ENCODE measurements at regions not wholly inside any gene's neighbourhood (a gene's known extent, or its start where the extent isn't known, plus 50 kb on each side); places are given as distances from the start of the nearest gene placed in this dataset.
A peak's percentile ranks its signal among the peaks of the same experiment; 100 is the strongest.

DNA sequence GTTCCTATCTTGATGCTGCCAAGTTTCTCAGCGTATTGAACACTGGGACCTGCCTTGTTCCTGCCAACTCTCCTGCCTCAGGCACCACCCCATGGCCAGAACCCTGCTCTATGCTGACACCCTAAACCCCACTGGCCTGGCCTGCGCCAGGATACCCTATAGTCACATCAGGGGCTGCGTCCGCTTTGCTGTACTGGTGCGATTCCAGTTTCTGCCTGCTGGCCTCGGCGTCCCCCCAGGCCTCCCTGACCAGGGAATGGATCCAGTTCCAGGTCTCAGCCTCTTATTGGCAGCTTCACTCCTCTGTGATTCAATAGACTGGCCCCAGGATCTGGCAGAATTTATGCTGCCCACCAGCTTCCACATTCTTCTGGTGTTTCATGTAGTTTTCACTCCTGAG lies 55.0 kb downstream of the GPR6 start:
- DNase-seq: no peak

DNA sequence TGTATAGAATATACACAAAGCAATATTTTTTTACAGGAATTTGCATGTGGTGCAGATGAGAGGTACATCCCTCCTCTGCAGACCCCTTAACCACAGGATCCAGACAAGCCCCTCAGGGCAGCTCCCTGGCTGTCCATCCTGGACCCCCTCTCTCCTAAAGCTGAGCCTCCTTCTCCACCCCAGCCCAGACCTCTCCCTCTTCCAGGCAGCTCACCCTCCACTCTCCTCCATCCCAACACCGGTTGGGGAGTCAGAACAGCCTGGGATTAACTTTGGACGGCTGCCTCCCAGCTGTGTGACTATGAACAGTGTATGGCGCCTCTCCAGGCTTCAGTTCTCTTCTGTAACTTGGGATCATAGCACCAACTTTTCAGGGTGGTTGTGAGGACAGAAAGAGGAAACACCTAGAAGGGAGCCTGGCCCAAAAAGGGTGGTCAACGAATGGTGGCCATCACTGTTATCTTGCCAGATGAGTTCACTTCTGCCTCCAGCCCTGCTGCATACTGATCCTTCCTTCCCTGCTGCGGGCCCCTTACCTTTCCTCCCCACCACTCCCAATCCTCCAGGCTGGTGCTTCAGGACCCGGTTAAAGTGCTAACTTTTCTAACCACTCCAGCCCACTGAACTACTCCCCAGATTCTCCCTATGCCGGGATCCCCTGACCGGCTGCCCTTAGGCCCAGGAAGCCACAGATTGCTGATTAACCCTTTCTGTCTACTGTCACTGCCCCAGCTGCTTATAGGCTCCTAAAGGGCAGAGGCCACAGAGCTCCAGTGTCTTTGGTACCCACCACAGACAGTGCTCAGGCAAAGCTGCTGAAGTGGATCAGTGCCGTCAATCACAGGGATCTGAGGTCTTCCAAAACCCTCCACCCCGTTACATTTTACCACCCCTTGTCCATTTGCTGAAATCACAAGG lies 55.9 kb downstream of the GPR6 start:
- DNase-seq: no peak

DNA sequence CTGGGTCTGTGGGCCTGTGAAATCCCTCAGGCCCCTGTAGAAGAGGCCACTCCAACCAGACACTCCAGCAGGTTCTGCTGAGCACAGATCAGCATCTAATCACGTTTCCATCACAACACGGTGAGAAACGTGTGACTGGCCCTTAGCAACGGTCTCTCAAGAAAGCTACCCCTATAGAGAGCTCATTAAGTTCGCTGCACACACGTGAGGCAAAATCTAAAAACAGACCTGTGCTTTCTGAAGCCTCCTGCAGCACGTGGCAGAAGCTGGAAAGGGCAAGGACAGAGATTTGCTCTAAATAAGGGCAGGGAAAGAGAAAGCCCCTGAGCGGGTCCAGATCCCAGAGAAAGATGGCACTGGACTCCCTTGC lies 56.5 kb downstream of the GPR6 start:
- no peak for DNase-seq

DNA sequence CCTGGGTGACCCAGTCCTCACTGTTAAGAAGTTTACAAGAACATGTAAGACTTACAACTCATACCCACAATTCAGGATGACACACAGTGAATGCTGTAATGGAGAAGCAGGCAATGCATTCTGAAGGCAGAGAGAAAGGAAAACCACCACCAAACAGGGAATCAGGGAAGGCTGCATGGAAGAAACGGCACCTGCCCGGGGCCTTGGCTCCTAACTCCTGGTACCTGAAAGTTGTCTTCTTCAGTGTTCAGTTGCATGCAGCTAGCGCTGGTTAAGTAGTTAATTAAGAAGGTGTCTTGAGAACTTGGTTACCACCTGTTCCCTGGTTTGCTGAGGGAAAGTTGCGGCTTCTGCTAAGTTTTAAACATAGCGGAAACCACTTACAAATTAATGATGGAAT lies 57.2 kb downstream of the GPR6 start:
- no peak for DNase-seq

DNA sequence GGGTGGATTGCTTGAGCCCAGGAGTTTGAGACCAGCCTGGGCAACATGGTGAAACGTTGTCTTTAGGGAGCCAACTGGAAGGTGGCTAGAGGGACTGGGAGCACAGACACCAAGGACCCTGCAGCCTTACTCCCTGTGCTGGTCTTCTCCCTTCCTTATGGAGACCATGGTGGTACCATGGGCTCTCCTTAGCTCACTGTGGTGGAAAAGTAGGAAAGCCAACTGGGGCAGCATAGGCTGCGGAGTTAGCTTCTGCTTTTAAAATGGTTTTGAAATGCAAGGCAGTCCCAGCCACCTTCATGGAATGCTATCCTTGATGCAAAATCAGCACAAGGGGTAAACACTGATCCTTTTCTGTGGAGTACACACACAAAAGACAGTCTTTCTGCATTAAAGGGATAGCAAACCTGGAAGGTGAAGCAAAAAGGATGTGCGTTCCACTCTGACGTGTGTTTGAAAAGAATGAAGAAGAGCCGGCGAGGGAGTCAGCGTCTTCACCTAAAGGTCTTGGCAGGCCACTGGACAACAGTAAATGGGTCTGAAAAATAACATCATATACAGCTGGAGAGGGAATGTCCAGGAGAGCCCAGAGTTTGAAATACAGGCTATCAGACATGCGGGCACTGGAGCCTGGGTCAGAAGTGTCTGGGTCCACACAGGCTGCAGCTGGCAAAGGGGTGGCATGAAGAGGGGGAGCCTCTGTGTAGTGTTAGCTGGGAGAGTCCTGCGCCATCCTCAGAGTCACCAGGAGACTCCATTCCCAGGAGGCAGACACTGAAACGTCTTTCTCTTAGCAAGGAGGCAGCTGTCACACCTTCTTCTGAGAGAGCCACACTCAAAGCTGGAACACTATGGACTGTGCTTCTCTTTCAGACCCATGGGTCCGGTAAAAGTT lies 58.5 kb downstream of the GPR6 start:
- DNase-seq: no peak

DNA sequence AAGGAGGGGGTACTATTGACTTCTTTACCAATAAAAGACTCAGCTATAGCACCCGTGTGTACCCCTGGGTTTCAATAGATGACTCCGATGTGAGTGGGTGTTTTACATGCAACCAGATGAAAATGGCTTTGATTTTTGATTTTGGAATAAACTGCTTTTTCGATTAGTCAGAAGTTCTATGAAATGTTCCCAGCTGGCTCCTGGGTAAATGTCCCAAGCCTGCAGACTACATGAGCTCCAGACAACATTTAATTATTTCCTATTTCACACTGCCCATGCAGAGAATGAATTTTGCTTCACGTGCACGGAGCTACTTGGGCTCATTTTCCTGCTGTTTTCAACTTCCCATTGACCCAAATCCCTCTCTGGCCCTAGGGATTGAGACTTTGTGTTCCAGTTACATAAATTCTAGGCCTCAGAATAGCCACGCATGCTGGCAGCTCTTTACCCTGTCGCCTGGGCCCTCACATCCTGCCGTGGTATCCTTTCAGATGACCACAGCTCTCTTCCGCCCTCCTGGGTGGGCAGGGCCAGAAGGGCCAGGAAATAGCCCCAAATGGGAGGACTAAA lies 59.7 kb downstream of the GPR6 start:
- DNase-seq: no peak

DNA sequence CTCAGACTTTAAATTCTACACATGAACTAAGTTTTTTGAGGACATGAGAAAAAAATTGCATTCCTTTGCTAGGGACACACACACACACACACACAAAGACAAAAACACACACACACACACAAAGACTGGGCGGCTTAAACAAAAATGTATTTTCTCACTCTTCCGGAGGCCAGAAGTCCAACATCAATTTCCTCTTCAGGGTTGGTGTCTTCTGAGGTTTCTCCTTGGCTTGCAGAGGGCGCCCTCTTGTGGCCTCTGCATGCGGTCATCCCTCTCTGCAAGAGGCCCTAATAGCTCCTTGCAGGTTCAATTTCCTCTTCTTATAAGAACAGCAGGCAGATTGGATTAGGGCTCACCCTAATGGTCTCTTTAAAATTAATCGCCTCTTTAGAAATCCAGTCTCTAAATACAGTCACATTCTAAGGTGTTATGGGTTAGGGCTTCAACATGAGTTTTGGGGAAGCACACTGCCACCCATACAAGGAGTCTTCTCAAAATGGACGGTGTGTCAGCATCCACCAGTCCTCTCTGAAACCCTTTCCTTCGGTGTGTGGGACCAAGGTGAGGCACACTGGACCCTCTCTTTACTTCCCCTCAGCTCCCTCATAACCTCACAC lies 61.4 kb downstream of the GPR6 start:
- peak; percentile 69 for DNase-seq

DNA sequence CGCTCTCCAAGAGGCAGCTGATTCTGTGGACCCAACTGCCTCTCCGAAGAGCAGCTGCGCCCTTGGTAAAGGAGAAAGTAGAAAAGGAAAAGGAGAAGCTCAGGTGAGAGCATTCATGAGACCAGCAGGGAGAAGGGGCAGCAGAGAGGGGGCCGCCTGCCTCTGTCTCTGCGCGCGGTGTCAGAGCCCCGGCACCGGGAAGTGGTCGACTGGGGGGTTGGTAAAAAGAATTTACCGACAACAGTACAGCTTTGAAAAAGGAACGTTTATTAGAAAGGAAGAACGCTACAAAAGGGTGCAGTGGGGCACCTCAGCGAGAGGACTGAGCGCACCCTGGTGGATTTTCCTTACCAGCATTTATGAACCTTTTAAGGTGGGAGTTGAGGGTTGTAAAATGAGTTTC lies 61.9 kb downstream of the GPR6 start:
- peak; percentile 13 for DNase-seq

DNA sequence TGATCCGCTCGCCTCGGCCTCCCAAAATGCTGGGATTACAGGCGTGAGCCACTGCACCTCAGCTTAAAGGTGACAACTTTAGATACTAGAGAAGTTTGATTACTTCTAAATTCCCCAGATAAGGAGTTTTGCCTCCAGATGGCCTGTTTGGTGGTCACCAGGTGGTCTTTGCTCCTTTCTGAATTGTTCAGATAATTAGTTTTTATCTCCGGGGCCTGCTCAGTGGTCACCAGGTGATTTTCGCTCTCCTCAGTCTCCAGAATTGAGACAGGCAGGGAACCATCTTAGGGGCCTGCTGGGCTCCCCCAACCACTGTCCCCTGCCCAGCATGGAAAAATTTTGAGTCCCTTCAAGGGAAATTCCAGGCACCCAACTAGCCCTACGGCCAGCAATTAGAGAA lies 62.6 kb downstream of the GPR6 start:
- no peak for DNase-seq

DNA sequence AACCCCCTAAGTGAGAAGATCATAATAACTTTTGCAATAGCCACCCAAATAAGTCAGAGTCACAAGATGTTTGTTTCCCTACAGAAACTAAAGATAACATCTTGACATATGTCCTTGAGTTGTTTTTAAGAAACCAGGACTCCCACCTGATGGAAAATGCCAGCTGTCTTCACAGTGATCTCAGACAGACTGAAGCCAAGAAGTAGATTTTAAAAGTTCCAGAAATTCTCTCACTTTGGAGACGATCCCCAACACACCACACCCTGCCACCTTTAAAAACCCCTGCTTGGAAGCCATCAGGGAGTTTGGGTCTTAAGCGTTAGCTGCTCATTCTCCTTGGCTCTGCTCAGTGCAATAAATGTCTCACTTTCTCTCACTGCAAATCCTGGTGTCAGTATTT lies 63.0 kb downstream of the GPR6 start:
- no peak for DNase-seq

DNA sequence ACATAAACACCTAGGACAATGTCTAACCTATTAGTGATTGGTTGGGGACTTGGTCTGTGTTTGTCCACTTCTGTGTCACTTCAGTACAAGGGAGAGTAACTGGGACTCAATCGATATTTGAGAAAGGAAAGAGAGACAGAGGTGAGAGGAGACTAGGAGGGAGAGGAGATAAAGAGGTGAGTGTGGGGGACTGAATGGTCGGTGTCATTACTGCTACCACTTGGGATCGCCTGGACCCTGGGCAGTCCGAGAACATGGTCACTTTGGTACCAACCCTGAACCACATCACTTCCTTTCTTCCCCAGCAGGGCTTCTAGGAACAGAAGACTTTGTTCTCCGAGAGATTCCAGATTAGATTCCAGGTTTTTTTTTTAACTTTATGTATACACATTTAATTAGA lies 63.7 kb downstream of the GPR6 start:
- no peak for DNase-seq

DNA sequence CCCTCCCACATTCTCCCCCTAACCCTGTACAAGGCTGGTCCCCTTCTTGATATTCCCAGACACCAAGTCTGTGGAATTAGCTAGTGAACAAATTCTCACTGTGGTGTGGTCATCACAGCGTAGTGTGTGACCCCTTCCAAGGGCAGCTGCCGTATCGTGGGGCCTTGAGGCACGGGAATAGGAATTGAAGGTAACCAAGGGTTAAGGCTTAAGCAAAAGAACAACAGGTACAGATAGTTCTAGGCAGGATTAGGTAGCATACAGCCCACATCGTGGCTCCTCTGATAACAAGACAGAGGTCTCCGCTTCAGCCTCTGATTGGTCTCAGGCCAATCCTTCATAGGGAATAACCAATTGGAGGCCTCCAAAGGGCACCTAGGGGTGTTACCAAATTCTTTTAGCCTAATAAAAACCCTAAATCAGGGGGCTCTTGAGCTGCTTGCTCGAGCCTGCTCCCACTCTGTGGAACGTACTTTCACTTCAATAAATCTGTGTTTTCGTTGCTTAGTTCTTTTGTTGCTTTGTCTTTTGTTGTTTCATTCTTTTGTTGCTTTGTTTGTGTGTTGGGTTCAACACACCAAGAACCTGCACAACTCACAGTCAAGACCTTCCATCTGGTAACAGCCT lies 64.7 kb downstream of the GPR6 start:
- DNase-seq: no peak

DNA sequence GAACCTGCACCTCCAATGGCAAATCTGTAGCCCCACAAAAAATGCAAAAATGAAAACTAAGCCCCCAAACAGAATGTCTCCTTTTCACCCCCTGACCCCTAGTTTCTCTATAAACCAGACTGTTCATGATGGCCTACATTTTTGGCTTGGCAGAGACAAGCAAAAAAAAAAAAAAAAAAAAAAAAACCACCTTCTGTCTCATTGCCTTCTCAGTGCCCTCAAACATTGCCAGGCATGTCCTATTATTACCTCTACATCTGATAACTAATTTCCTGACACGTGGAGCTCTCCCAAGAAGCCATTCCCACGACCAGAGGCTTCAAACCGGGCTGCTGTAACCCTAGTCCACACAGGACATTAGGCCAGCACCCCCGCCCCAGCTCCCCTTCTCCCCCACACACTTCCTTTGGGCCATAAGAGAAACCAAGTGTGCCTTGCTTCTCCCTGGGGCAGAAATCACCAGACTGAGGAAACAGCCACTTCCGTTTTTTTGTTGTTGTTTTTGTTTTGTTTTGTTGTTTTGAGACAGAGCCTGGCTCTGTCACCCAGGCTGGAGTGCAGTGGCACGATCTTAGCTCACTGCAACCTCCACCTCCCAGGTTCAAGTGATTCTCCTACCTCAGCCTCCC lies 65.4 kb downstream of the GPR6 start:
- no peak for DNase-seq

DNA sequence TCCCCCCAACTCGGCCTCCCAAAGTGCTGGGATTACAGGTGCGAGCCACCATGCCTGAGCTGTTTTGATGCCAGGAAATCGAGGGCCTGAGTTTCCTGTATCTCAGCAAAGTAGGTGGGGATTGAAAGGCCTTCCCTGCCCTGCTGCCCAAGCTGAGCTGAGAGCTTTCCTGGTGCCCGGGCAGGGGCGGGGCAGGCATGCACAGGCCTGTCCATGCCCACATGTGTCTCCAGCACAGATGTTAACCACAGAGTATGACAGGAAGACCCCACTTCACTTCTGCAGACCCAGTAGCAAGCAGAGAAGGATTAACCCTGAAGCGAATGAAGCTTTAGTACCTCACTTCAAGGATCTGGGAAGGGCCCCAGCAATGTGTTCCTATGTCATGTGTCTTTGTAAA lies 66.0 kb downstream of the GPR6 start:
- DNase-seq: no peak

DNA sequence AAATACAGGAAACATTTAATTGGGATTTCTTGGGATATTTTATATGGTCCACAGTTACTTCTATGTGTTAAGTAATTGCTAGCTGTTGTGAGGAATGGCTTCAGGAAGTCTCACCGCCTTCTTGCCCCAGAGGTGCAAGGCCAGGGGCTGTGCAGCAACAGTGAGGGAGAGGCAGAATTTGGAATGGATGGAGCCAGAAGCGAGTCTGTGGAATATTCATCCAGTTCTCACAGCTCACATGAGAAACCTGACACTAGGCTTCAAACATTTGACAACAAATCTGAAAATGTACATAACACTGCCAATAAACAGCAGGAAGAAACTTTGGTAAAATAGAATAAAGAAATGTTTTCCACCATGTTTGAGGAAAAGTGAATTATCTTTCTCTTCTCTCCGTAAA lies 66.5 kb downstream of the GPR6 start:
- DNase-seq: no peak

DNA sequence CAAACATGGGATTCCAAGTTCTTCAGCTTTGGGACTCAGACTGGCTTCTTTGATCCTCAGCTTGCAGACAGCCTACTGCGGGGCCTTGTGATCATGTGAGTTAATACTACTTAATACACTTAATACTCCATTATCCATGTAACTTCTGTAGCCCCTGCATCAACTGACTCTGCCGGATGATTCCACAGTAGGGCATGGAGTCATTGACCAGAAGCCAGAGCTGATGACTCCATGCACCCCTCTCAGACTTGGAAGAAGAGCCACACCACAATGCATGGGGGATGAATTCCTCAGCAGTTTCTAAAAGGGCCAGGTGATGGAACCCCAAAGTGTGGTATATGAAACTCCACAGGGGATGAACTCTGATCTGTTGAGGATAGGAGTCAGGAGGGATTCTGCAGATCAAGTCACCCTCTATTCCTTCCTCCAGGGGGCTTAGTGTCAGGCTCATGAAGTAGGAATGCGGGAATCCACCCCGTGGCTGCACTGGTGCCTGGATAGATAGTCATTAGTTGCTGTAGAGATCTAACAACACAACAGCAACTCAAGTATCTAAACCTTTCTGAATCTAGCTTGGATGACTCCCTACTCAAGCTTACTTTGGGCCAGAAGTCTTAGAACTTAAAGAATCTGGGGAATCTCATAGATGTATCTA lies 70.2 kb downstream of the GPR6 start:
- no peak for DNase-seq

DNA sequence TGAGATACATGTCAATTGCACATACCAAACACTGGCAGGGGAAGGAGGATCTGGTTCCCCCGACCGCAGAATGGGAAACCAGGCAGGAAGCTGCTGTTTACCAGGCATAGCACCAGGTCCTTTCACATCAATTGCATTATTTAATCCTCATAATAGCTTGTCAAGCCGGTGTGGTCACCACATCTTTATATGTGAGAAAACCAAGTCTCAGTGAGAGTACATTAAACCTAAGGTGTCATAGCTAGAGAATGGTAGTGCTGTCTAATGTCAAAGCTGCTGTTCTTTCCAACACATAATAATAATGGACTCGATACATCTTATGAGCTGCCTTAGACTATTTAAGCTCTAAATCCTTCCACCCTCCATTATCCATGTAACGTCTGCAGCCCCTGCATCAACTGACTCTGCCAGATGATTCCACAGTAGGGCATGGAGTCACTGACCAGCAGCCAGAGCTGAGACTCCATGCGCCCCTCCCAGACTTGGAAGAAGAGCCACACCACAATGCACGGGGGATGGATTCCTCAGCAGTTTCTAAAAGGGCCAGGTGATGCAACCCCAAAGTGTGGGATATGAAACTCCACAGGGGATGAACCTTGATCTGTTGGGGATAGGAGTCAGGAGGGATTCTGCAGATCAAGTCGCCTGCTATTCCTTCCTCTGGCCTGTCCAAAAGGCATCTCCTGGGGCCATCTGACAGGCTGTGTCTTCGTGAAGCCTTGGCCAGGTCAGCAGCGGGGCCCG lies 71.8 kb downstream of the GPR6 start:
- DNase-seq: no peak

All from activated T-cell treated with anti-CD3 and anti-CD28 coated beads for 4 hours (primary cell).